SK-N-SH (cell line): ENCODE measurements at regions not wholly inside any gene's neighbourhood (a gene's known extent, or its start where the extent isn't known, plus 50 kb on each side); places are given as distances from the start of the nearest gene placed in this dataset.

ENCODE experiments used
- CHD2 ChIP-seq: fragments of 150-350 bp; IDR thresholded peaks from 2 replicates; pipeline ENCODE4 v1.6.1; 2018; ENCODE audit warnings: low read length; ENCODE audit not compliant: partially characterized antibody
- CTCF ChIP-seq: fragments of 200-600 bp; sonication (generic); IDR thresholded peaks from 2 replicates; pipeline ENCODE4 v1.6.1; 2017; ENCODE audit warnings: antibody characterized with exemption, mild to moderate bottlenecking, moderate library complexity
- EP300 ChIP-seq, 2 experiments: IDR thresholded peaks; 2 replicates each; pipeline versions ENCODE4 v1.4.0 to v1.6.1; 2012; ENCODE audit warnings: borderline replicate concordance in 1 of 2, low read depth in 1 of 2, low read length in 1 of 2
- FOXM1 ChIP-seq: IDR thresholded peaks from 2 replicates; pipeline ENCODE4 v1.4.0; 2012; ENCODE audit warnings: low read depth, mild to moderate bottlenecking
- GATA2 ChIP-seq: sonication (generic); formaldehyde crosslinking; IDR thresholded peaks from 2 replicates; pipeline ENCODE4 v1.5.0; 2020; ENCODE audit warnings: mild to moderate bottlenecking, missing genetic modification reagents
- MXI1 ChIP-seq: IDR thresholded peaks from 2 replicates; pipeline ENCODE4 v1.6.1; 2012; ENCODE audit warnings: mild to moderate bottlenecking, low read depth, low read length, improper control_type of control experiment
- POLR2AphosphoS5 ChIP-seq: IDR thresholded peaks from 2 replicates; pipeline ENCODE4 v1.6.1; 2012; ENCODE audit warnings: low read depth, low read length
- RAD21 ChIP-seq: IDR thresholded peaks from 2 replicates; pipeline ENCODE4 v1.6.1; 2012; ENCODE audit warnings: mild to moderate bottlenecking, low read length
- RCOR1 ChIP-seq: fragments of 150-350 bp; IDR thresholded peaks from 2 replicates; pipeline ENCODE4 v1.6.1; 2017; ENCODE audit warnings: antibody characterized with exemption, low read length
- REST ChIP-seq: IDR thresholded peaks from 2 replicates; pipeline ENCODE4 v1.6.1; 2012; ENCODE audit warnings: mild to moderate bottlenecking, low read depth, low read length, moderate library complexity
- RFX5 ChIP-seq: IDR thresholded peaks from 2 replicates; pipeline ENCODE4 v1.6.1; 2012; ENCODE audit warnings: mild to moderate bottlenecking, improper control_type of control experiment, low read length
- TF ChIP-seq, protein P1 (sequence below): IDR thresholded peaks from 2 replicates; pipeline ENCODE4 v1.4.0; 2012; ENCODE audit warnings: low read depth

DNA sequence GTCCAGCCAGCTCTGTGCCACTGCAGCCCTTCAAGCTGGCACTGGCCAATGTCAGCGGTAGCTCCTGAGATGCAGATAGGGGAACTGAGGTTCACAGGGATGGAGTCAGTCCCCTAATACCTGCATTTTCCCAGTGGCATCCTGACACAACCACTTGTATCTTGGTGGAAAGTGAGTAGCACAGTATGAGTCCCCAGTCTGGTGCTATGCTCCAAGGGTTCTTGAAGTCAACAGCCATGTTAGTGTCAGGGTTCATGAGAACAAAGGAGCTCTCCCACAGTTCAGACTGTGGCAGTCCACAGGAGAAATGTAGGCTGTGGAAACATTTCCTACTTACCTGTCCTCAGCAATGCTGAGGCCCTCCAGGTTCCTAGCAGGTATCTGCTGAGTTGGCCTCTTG is 115.5 kb downstream of the ZNF736 start:
- TF ChIP-seq POLR2AphosphoS5: no peak
- TF ChIP-seq RAD21: no peak
- no peak for TF ChIP-seq RCOR1
- no peak for TF ChIP-seq GATA2 (CRISPR knock-in tag)
- TF ChIP-seq CTCF: no peak
- no peak for TF ChIP-seq MXI1
- no peak for TF ChIP-seq EP300 (IDR thresholded peaks at IDR 0.05; ENCODE audit: borderline replicate concordance in 1 of 2, low read depth in 1 of 2, low read length in 1 of 2)
- TF ChIP-seq, protein P1, sequence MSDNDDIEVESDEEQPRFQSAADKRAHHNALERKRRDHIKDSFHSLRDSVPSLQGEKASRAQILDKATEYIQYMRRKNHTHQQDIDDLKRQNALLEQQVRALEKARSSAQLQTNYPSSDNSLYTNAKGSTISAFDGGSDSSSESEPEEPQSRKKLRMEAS: no peak
- no peak for TF ChIP-seq RFX5
- no peak for TF ChIP-seq REST
- no peak for TF ChIP-seq CHD2
- no peak for TF ChIP-seq FOXM1
